GM12878 (cell line): ENCODE measurements at regions not wholly inside any gene's neighbourhood (a gene's known extent, or its start where the extent isn't known, plus 50 kb on each side); places are given as distances from the start of the nearest gene placed in this dataset.

Source experiments
- ATAC-seq: fragments of 200-7000 bp; cut with Tn5 transposase; 3 replicates; pipeline ENCODE4 v1.9.1; 2020; ENCODE audit warnings: mild to moderate bottlenecking, moderate library complexity
- BruUV-seq: library from RNA; stranded (reverse); fragments of 400-500 nt; replicated peaks from 2 replicates; lab custom pipeline; 2021; lab: Mats Ljungman, UMichigan
- CTCF ChIA-PET: fragments of 300-600 bp; sonication (Branson Sonifier 250); formaldehyde crosslinking; extraction: SDS; loops from one replicate; lab custom pipeline; 2021; ENCODE audit warnings: inconsistent platforms; lab: Yijun Ruan, JAX
- POLR2A ChIA-PET: fragments of 350-600 bp; formaldehyde crosslinking; extraction: SDS; loops from one replicate; lab custom pipeline; 2021; ENCODE audit warnings: inconsistent platforms; lab: Charles Lee
- RAD21 ChIA-PET: fragments of 300-600 bp; sonication (Branson Sonifier 250); formaldehyde crosslinking; loops from one replicate; lab custom pipeline; 2023; ENCODE audit warnings: antibody characterized with exemption; ENCODE audit not compliant: unreplicated experiment; lab: Charles Lee
- SMC1A ChIA-PET: fragments of 300-600 bp; sonication (Branson Sonifier 250); formaldehyde crosslinking; loops from one replicate; lab custom pipeline; 2023; ENCODE audit not compliant: unreplicated experiment, uncharacterized antibody; lab: Charles Lee
- DNase-seq: peaks from one replicate; pipeline ENCODE4 v3.0.0-alpha.2; 2011; ENCODE audit warnings: low read depth, low spot score
- FAIRE-seq: peaks from 3 replicates; lab custom pipeline; 2011; peaks lifted over from hg19 to GRCh38; lab: Jason Lieb, UNC
- H2AFZ ChIP-seq: 2 replicates; pipeline ENCODE4 v1.6.0; 2011; ENCODE audit warnings: low read depth, low read length, control low read depth; ENCODE audit not compliant: control insufficient read depth
- H3K27ac ChIP-seq: 2 replicates; pipeline ENCODE4 v1.5.1; 2011; ENCODE audit warnings: control low read depth; ENCODE audit not compliant: control insufficient read depth, insufficient read depth
- H3K27me3 ChIP-seq, 2 experiments: replicated peaks in 1 of 2; 2 replicates each; pipeline versions ENCODE4 v1.6.0 to v1.6.1; 2011; ENCODE audit warnings: low read length in 1 of 2; ENCODE audit not compliant: control insufficient read depth in 2 of 2, insufficient read depth in 2 of 2
- H3K36me3 ChIP-seq, 2 experiments: 2 replicates each; pipeline ENCODE4 v1.5.1; 2011; ENCODE audit warnings: low read length in 1 of 2; ENCODE audit not compliant: control insufficient read depth in 2 of 2, insufficient read depth in 2 of 2
- H3K4me1 ChIP-seq: 2 replicates; pipeline ENCODE4 v1.6.1; 2011; ENCODE audit warnings: mild to moderate bottlenecking, low read length, moderate library complexity, mixed read lengths; ENCODE audit not compliant: control insufficient read depth, insufficient read depth
- H3K4me2 ChIP-seq: 2 replicates; pipeline ENCODE4 v1.6.0; 2011; ENCODE audit warnings: control low read depth; ENCODE audit not compliant: control insufficient read depth, insufficient read depth
- H3K4me3 ChIP-seq: fragments of 200-600 bp; sonication (generic); 2 replicates; pipeline ENCODE4 v1.5.1; 2016
- H3K79me2 ChIP-seq: 2 replicates; pipeline ENCODE4 v1.6.0; 2011; ENCODE audit warnings: low read length; ENCODE audit not compliant: control insufficient read depth, insufficient read depth
- H3K9ac ChIP-seq: 2 replicates; pipeline ENCODE4 v1.8.0; 2011; ENCODE audit warnings: low read length, control low read depth, mixed read lengths; ENCODE audit not compliant: control insufficient read depth, insufficient read depth
- H3K9me3 ChIP-seq: replicated peaks from 3 replicates; pipeline ENCODE4 v1.5.1; 2011; ENCODE audit warnings: mild to moderate bottlenecking, low read length; ENCODE audit not compliant: control insufficient read depth, insufficient read depth
- H4K20me1 ChIP-seq: 2 replicates; pipeline ENCODE4 v1.6.0; 2011; ENCODE audit not compliant: control insufficient read depth, insufficient read depth
- ATF3 ChIP-seq: IDR thresholded peaks from 2 replicates; pipeline ENCODE4 v1.6.1; 2011; ENCODE audit warnings: low read depth, mild to moderate bottlenecking, low read length, moderate library complexity, borderline replicate concordance; ENCODE audit errors: extremely low read depth
- BCL11A ChIP-seq: IDR thresholded peaks from 2 replicates; pipeline ENCODE4 v1.6.1; 2011; ENCODE audit warnings: low read depth, low read length
- BRCA1 ChIP-seq: IDR thresholded peaks from 2 replicates; pipeline ENCODE4 v1.6.1; 2011; ENCODE audit warnings: low read depth, low read length, improper control_type of control experiment
- CBFB ChIP-seq: IDR thresholded peaks from 2 replicates; pipeline ENCODE4 v1.6.1; 2016; ENCODE audit warnings: antibody characterized with exemption, low read depth
- EGR1 ChIP-seq, 2 experiments: IDR thresholded peaks; 1 replicate in 1 of 2; 2 replicates in 1 of 2; pipeline ENCODE4 v1.6.1; 2011 to 2012; ENCODE audit warnings: low read depth in 2 of 2, low read length in 2 of 2, borderline replicate concordance in 1 of 2, mild to moderate bottlenecking in 1 of 2, moderate library complexity in 1 of 2
- IKZF1 ChIP-seq: fragments of 450-650 bp; conservative IDR thresholded peaks from 2 replicates; pipeline ENCODE4 v1.6.1; 2017; ENCODE audit warnings: antibody characterized with exemption, mild to moderate bottlenecking
- POLR2A ChIP-seq: IDR thresholded peaks from 2 replicates; pipeline ENCODE4 v1.6.1; 2011; ENCODE audit warnings: low read depth, mild to moderate bottlenecking, low read length
- REST ChIP-seq: IDR thresholded peaks from 2 replicates; pipeline ENCODE4 v1.6.1; 2012; ENCODE audit warnings: mild to moderate bottlenecking, low read depth, low read length
- SREBF2 ChIP-seq: IDR thresholded peaks from 2 replicates; pipeline ENCODE4 v1.6.1; 2012; ENCODE audit warnings: mild to moderate bottlenecking, low read length
- WGBS: methylation state at CpG from one replicate; pipeline ENCODE4 v1.1.6; 2016; ENCODE audit warnings: low lambda C conversion rate; ENCODE audit not compliant: insufficient replicate concordance, insufficient coverage; ENCODE audit errors: missing lambda C conversion rate; 5-methylcytosine and 5-hydroxymethylcytosine counted together
- in situ Hi-C: fragments of 300-500 bp; cut with MboI; formaldehyde crosslinking; loops from 9 replicates; pipeline ENCODE4 v1.14.3; 2018; ENCODE audit warnings: mixed read lengths
- intact Hi-C: fragments of 100-400 bp; cut with micrococcal nuclease; formaldehyde crosslinking; loops from one replicate; pipeline ENCODE4 v1.14.2; 2022; ENCODE audit not compliant: unreplicated experiment
- TF ChIP-seq, protein P1 (sequence below): IDR thresholded peaks from 2 replicates; pipeline ENCODE4 v1.6.1; 2011; ENCODE audit warnings: low read depth, low read length, improper control_type of control experiment, borderline replicate concordance
- TF ChIP-seq, protein P2 (sequence below): IDR thresholded peaks from 2 replicates; pipeline ENCODE4 v1.6.1; 2011; ENCODE audit warnings: mild to moderate bottlenecking, low read depth, low read length, moderate library complexity; ENCODE audit not compliant: insufficient replicate concordance

- FAIRE-seq, result no peak
- no peaks in the 10 kb centered on the region; the same call in 2 of the 3 replicates for H3K9me3 ChIP-seq
- H3K27ac ChIP-seq, result no peak overlapping the region
- in situ Hi-C loops (no loop called here), intact Hi-C loops (no loop called here)
- ChIA-PET CTCF (no interaction called here), POLR2A (no interaction called here)
- 0% methylated on average over 1 of the region's 1 CpG for WGBS
- no peak overlapping the region for H3K4me2 ChIP-seq
- H3K27me3 ChIP-seq, result no peaks in the 10 kb centered on the region
- no peaks in the 10 kb centered on the region for H3K79me2 ChIP-seq
- no TSS peak for BruUV-seq
- H2AFZ ChIP-seq, result no peak overlapping the region
- no peaks in the 10 kb centered on the region for H3K36me3 ChIP-seq
- TF ChIP-seq, protein P1, sequence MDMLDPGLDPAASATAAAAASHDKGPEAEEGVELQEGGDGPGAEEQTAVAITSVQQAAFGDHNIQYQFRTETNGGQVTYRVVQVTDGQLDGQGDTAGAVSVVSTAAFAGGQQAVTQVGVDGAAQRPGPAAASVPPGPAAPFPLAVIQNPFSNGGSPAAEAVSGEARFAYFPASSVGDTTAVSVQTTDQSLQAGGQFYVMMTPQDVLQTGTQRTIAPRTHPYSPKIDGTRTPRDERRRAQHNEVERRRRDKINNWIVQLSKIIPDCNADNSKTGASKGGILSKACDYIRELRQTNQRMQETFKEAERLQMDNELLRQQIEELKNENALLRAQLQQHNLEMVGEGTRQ, result no peak
- TF ChIP-seq EGR1 (IDR thresholded peaks at IDR 0.05; ENCODE audit: borderline replicate concordance in 1 of 2, low read depth in 2 of 2, low read length in 2 of 2), result no peak
- TF ChIP-seq, protein P2, sequence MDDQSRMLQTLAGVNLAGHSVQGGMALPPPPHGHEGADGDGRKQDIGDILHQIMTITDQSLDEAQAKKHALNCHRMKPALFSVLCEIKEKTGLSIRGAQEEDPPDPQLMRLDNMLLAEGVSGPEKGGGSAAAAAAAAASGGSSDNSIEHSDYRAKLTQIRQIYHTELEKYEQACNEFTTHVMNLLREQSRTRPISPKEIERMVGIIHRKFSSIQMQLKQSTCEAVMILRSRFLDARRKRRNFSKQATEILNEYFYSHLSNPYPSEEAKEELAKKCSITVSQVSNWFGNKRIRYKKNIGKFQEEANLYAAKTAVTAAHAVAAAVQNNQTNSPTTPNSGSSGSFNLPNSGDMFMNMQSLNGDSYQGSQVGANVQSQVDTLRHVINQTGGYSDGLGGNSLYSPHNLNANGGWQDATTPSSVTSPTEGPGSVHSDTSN, result no peak
- TF ChIP-seq, all 136 proteins: peak for 0
- Histone ChIP-seq H3K4me3 (no peak overlapping the region), H4K20me1 (no peaks in the 10 kb centered on the region), H3K4me1 (no peaks in the 10 kb centered on the region), H3K9ac (no peak overlapping the region)
- ChIA-PET SMC1A (no interaction called here), RAD21 (no interaction called here)
- no peak for DNase-seq
- no peak for ATAC-seq
Observed at GRCh38 chr15:56794165-56794552, 60.9 kb upstream of the ZNF280D start.

GRCh38 chr15:56792211-56792610 lies 58.9 kb upstream of the ZNF280D start:
- Histone ChIP-seq H3K9ac (no peak overlapping the region), H3K36me3 (no peaks in the 10 kb centered on the region), H3K4me3 (no peak overlapping the region), H3K79me2 (no peaks in the 10 kb centered on the region), H3K9me3 (peaks cover 3% of the 10 kb centered on the region; the same call in 1 of the 3 replicates), H3K27ac (no peak overlapping the region), H4K20me1 (no peaks in the 10 kb centered on the region), H2AFZ (no peak overlapping the region), H3K27me3 (no peaks in the 10 kb centered on the region), H3K4me2 (no peak overlapping the region), H3K4me1 (no peaks in the 10 kb centered on the region)
- DNase-seq (no peak), ATAC-seq (no peak), FAIRE-seq (no peak)
- ChIA-PET POLR2A (no interaction called here), SMC1A (no interaction called here), CTCF (no interaction called here), RAD21 (no interaction called here)
- no TSS peak for BruUV-seq
- intact Hi-C loops (no loop called here), in situ Hi-C loops (no loop called here)
- WGBS, result 87% methylated on average over 4 of the region's 4 CpGs
- TF ChIP-seq BRCA1 (no peak), POLR2A (no peak), BCL11A (no peak), IKZF1 (no peak), REST (no peak), SREBF2 (no peak), ATF3 (no peak), CBFB (no peak)
- TF ChIP-seq, protein P2, result no peak
